Right atrium auricular region (tissue), 2 donors: ENCODE measurements at regions not wholly inside any gene's neighbourhood (a gene's known extent, or its start where the extent isn't known, plus 50 kb on each side); places are given as distances from the start of the nearest gene placed in this dataset.
"Not testable (repeated sequence)": the region's sequence is repeated elsewhere in the genome, so short reads cannot be mapped to it uniquely, and the experiment has no call there.

ENCODE experiments used
- DNase-seq: peaks from one replicate; pipeline ENCODE4 v3.0.0-alpha.2; 2019; ENCODE audit warnings: low spot score
- H3K27ac ChIP-seq, 2 donors: fragments of 200-600 bp; sonication (generic); 1 replicate in 1 of 2; 2 replicates in 1 of 2; pipeline ENCODE4 v1.5.1; 2016 to 2019
- H3K27me3 ChIP-seq, 2 donors: fragments of 200-600 bp; sonication (generic); one replicate each; pipeline versions ENCODE4 v1.5.1 to v1.6.0; 2017 to 2019
- H3K36me3 ChIP-seq: fragments of 200-600 bp; sonication (generic); one replicate; pipeline ENCODE4 v1.5.1; 2016
- H3K4me1 ChIP-seq, 2 donors: fragments of 200-600 bp; sonication (generic); one replicate each; pipeline versions ENCODE4 v1.5.1 to v1.6.0; 2017 to 2019
- H3K4me3 ChIP-seq, 2 donors: fragments of 200-600 bp; sonication (generic); 1 replicate in 1 of 2; 2 replicates in 1 of 2; pipeline ENCODE4 v1.5.1; 2017 to 2019; ENCODE audit warnings: mild to moderate bottlenecking in 1 of 2, moderate library complexity in 1 of 2
- H3K9me3 ChIP-seq, 2 donors: fragments of 200-600 bp; sonication (generic); one replicate each; pipeline ENCODE4 v1.5.1; 2019
- TF ChIP-seq, protein P1 (sequence below), 2 donors: fragments of 200-600 bp; sonication (generic); IDR thresholded peaks; one replicate each; pipeline ENCODE4 v1.5.1; 2019; ENCODE audit warnings: antibody characterized with exemption in 2 of 2

DNA sequence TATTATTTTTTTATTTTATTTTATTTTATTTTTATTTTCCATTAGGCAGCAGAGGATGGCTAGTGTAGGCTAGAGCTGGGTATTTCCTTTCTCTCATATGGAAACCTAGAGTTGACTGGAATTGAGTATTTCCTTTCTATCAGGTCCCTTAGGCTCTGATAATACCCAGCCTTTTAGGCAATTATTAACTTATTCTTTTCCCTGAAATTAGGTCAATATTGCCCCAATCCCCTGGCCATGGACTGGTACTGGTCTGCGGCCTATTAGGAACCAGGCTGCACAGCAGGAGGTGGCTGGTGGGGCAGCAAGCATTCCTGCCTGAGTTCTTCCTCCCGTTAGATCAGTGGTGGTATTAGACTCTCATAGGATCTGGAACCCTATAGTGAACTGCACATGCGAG lies 632.2 kb downstream of the TENT5A start:
- Histone ChIP-seq H3K27me3 (no peaks in the 10 kb centered on the region), H3K4me3 (no peak overlapping the region), H3K36me3 (no peaks in the 10 kb centered on the region), H3K9me3 (peaks cover 0 to 16% of the 10 kb centered on the region in 2 donors), H3K4me1 (no peaks in the 10 kb centered on the region), H3K27ac (no peak overlapping the region)
- TF ChIP-seq, protein P1, sequence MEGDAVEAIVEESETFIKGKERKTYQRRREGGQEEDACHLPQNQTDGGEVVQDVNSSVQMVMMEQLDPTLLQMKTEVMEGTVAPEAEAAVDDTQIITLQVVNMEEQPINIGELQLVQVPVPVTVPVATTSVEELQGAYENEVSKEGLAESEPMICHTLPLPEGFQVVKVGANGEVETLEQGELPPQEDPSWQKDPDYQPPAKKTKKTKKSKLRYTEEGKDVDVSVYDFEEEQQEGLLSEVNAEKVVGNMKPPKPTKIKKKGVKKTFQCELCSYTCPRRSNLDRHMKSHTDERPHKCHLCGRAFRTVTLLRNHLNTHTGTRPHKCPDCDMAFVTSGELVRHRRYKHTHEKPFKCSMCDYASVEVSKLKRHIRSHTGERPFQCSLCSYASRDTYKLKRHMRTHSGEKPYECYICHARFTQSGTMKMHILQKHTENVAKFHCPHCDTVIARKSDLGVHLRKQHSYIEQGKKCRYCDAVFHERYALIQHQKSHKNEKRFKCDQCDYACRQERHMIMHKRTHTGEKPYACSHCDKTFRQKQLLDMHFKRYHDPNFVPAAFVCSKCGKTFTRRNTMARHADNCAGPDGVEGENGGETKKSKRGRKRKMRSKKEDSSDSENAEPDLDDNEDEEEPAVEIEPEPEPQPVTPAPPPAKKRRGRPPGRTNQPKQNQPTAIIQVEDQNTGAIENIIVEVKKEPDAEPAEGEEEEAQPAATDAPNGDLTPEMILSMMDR (IDR thresholded peaks at IDR 0.05) = no peak
- no peak for DNase-seq

DNA sequence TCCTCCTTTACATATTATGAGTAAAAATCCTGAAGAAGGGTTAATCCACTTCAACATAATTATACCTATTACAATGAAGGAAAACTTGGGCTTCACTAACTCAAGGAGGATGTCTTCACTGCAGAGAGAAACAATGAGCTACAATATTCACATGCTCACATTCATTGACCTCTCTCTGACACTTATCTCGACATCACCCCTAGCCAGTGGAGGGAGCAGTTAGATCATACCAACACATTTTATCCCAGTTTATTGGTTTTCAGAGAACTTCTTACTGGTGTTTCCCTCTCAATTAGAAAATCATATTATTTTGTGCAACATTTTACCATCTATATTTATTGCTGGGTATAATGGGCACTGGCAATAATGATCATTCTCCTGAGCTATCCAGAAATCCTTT lies 646.5 kb downstream of the TENT5A start:
- TF ChIP-seq, protein P1 (IDR thresholded peaks at IDR 0.05) = no peak
- H3K4me3 ChIP-seq = no peak overlapping the region
- H3K27me3 ChIP-seq = no peaks in the 10 kb centered on the region
- no peaks in the 10 kb centered on the region for H3K36me3 ChIP-seq
- H3K9me3 ChIP-seq = peaks cover 0 to 6% of the 10 kb centered on the region in 2 donors
- H3K4me1 ChIP-seq = no peaks in the 10 kb centered on the region
- DNase-seq = no peak
- H3K27ac ChIP-seq = no peak overlapping the region

DNA sequence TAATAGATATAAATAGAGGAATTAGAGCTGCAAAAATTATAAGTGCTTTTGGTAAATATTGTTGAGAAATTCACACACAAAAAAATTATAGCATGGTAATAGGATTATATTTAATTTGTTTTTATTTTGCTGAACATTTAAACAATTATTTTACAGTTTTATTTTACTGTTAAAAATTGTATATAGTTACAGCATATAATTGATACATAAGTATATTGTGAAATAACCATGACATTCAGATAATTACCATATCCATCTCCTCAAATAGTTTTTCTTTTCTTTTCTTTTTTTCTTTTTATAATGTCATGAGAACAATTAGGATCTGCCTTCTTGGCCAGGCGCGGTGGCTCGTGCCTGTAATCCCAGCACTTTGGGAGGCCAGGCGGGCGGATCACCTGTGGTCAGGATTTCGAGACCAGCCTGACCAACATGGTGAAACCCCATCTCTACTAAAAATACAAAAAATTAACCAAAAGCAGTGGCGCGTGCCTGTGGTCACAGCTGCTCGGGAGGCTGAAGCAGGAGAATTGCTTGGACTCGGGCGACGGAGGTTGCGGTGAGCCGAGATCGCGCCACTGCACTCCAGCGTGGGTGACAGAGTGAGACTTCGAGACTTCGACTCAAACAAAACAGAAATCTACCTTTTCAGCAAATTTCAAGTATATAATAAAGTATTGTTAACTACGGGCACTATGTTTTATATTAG lies 654.2 kb downstream of the TENT5A start:
- Histone ChIP-seq H3K36me3 (no peaks in the 10 kb centered on the region), H3K27me3 (no peaks in the 10 kb centered on the region), H3K4me3 (no peak overlapping the region), H3K9me3 (peaks cover 0 to 15% of the 10 kb centered on the region in 2 donors), H3K27ac (no peak overlapping the region), H3K4me1 (no peaks in the 10 kb centered on the region)
- no peak for DNase-seq
- TF ChIP-seq, protein P1 (IDR thresholded peaks at IDR 0.05) = no peak

DNA sequence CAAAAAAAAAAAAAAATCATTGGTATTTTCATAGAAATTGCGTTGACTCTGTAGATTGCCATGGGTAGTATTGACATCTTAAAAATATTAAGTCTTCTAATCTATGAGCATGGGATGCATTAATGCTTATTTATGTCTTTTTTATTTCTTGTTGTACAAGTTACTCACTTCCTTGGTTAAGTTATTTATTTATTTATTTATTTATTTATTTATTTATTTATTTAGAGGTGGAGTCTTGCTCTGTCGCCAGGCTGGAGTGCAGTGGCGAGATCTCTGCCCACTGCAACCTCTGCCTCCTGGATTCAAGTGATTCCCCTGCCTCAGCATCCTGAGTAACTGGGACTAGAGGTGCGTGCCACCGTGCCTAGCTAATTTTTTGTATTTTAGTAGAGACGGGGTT lies 656.0 kb downstream of the TENT5A start:
- H3K4me3 ChIP-seq, H3K27ac ChIP-seq, H3K27me3 ChIP-seq, DNase-seq, H3K4me1 ChIP-seq, H3K36me3 ChIP-seq: not testable (repeated sequence)
- H3K9me3 ChIP-seq = peaks cover 0 to 17% of the 10 kb centered on the region in 2 donors

DNA sequence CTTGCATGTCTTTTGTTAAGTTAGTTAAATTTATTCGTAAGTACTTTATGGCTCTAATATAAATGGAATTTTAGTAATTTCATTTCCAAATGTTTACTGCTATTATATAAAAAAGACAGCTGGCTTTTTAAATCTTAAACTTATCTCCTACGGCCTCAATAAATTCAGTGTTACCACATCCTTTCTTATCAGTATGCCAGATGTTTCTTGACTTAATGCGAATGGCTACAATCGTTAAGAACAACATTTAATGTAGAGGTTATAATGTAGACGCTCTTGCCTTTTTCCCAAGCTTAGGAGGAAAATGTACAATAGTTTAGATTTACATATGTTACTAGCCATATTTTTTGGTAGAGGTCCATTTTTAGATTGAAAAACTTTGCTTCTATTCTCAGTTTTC lies 659.4 kb downstream of the TENT5A start:
- Histone ChIP-seq H3K4me3 (no peak overlapping the region), H3K27me3 (no peaks in the 10 kb centered on the region), H3K27ac (no peak overlapping the region), H3K9me3 (peaks cover 0 to 5% of the 10 kb centered on the region in 2 donors), H3K36me3 (no peaks in the 10 kb centered on the region), H3K4me1 (no peaks in the 10 kb centered on the region)
- DNase-seq = no peak
- TF ChIP-seq, protein P1 (IDR thresholded peaks at IDR 0.05) = no peak

DNA sequence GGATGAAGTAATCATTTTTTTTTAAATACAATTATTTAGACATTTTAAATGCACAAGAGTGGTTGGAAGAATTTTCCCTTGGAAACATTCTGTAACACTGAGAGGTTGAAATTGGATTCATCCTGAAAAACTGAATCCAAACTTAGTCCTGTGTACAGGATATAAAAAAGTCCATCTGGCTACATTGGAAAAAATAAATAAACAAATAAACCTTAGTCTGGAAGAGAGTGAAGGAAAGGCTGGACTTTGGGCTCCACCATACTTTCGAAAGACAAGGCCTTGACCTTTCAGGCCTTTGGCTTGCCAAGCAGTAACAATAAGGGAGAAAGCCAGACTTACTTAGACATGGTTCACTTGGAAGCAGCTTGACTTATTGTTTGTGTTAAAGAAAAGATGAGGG lies 664.3 kb downstream of the TENT5A start:
- Histone ChIP-seq H3K4me3 (no peak overlapping the region), H3K9me3 (peaks cover 0 to 1% of the 10 kb centered on the region in 2 donors), H3K27me3 (no peaks in the 10 kb centered on the region), H3K4me1 (no peaks in the 10 kb centered on the region), H3K27ac (no peak overlapping the region), H3K36me3 (no peaks in the 10 kb centered on the region)
- DNase-seq = no peak
- TF ChIP-seq, protein P1 (IDR thresholded peaks at IDR 0.05) = no peak
